DMS79 (cell line): ENCODE measurements at regions not wholly inside any gene's neighbourhood (a gene's known extent, or its start where the extent isn't known, plus 50 kb on each side); places are given as distances from the start of the nearest gene placed in this dataset.

Experiments
- DNase-seq: peaks from one replicate; lab custom pipeline; 2025; lab: John Stamatoyannopoulos, UW

- no peak for DNase-seq
Observed at GRCh38 chr7:24199978-24200377, 84.0 kb upstream of the NPY start.

- no peak for DNase-seq
Observed at GRCh38 chr7:24200407-24200966, 83.5 kb upstream of the NPY start.

GRCh38 chr7:24201226-24201625, 82.8 kb upstream of the NPY start:
- no peak for DNase-seq

GRCh38 chr7:24212073-24212472, 71.9 kb upstream of the NPY start:
- DNase-seq: no peak

GRCh38 chr7:24213311-24213710, 70.7 kb upstream of the NPY start:
- peak; percentile 96 for DNase-seq

- no peak for DNase-seq
Observed at GRCh38 chr7:24214670-24215069, 69.3 kb upstream of the NPY start.

- DNase-seq: no peak
Observed at GRCh38 chr7:24216576-24217125, 67.3 kb upstream of the NPY start.

GRCh38 chr7:24221500-24221899, 62.5 kb upstream of the NPY start:
- DNase-seq: no peak

GRCh38 chr7:24227068-24227467, 56.9 kb upstream of the NPY start:
- peak; percentile 30 for DNase-seq

- no peak for DNase-seq
Observed at GRCh38 chr7:24227603-24228359, 56.2 kb upstream of the NPY start.

- no peak for DNase-seq
Observed at GRCh38 chr7:24229481-24230226, 54.3 kb upstream of the NPY start.

- DNase-seq: no peak
Observed at GRCh38 chr7:24231493-24231892, 52.5 kb upstream of the NPY start.

- DNase-seq: no peak
Observed at GRCh38 chr7:24233386-24233785, 50.6 kb upstream of the NPY start.
